GM18867 (cell line): ENCODE measurements at regions not wholly inside any gene's neighbourhood (a gene's known extent, or its start where the extent isn't known, plus 50 kb on each side); places are given as distances from the start of the nearest gene placed in this dataset.
"Not testable (repeated sequence)": the region's sequence is repeated elsewhere in the genome, so short reads cannot be mapped to it uniquely, and the experiment has no call there.

Experiments used
- ATAC-seq: cut with Tn5 transposase; IDR thresholded peaks from one replicate; pipeline ENCODE4 v1.9.1; 2021; ENCODE audit warnings: mild to moderate bottlenecking, moderate library complexity; ENCODE audit not compliant: unreplicated experiment

GRCh38 chr17:56000411-56000810 lies 152.9 kb upstream of the ANKFN1 start:
- ATAC-seq: no peak

- not testable (repeated sequence) for ATAC-seq
These were observed 150.6 kb upstream of the ANKFN1 start for GRCh38 chr17:56002656-56003055.

GRCh38 chr17:56009795-56010651 lies 143.3 kb upstream of the ANKFN1 start:
- no peak for ATAC-seq

GRCh38 chr17:56011406-56012131 lies 141.7 kb upstream of the ANKFN1 start:
- no peak for ATAC-seq

- no peak for ATAC-seq
These were observed 135.1 kb upstream of the ANKFN1 start for GRCh38 chr17:56018211-56018610.

- ATAC-seq: no peak
These were observed 132.9 kb upstream of the ANKFN1 start for GRCh38 chr17:56020369-56020768.

GRCh38 chr17:56021681-56022190 lies 131.5 kb upstream of the ANKFN1 start:
- ATAC-seq: no peak

GRCh38 chr17:56023851-56024250 lies 129.4 kb upstream of the ANKFN1 start:
- ATAC-seq: peak; percentile 80

- no peak for ATAC-seq
These were observed 126.4 kb upstream of the ANKFN1 start for GRCh38 chr17:56026915-56027314.

GRCh38 chr17:56028837-56029236 lies 124.4 kb upstream of the ANKFN1 start:
- no peak for ATAC-seq

GRCh38 chr17:56030009-56030624 lies 123.2 kb upstream of the ANKFN1 start:
- ATAC-seq: no peak

- no peak for ATAC-seq
These were observed 121.6 kb upstream of the ANKFN1 start for GRCh38 chr17:56031636-56032035.

- no peak for ATAC-seq
These were observed 119.1 kb upstream of the ANKFN1 start for GRCh38 chr17:56034197-56034635.

- no peak for ATAC-seq
These were observed 115.1 kb upstream of the ANKFN1 start for GRCh38 chr17:56038131-56038530.

- no peak for ATAC-seq
These were observed 107.4 kb upstream of the ANKFN1 start for GRCh38 chr17:56045872-56046271.

- no peak for ATAC-seq
These were observed 105.9 kb upstream of the ANKFN1 start for GRCh38 chr17:56047331-56047730.

GRCh38 chr17:56057869-56058268 lies 95.4 kb upstream of the ANKFN1 start:
- no peak for ATAC-seq

GRCh38 chr17:56064506-56064905 lies 88.8 kb upstream of the ANKFN1 start:
- no peak for ATAC-seq

- ATAC-seq: no peak
These were observed 78.8 kb upstream of the ANKFN1 start for GRCh38 chr17:56074361-56074890.

GRCh38 chr17:56076980-56077379 lies 76.3 kb upstream of the ANKFN1 start:
- ATAC-seq: no peak

- ATAC-seq: no peak
These were observed 69.8 kb upstream of the ANKFN1 start for GRCh38 chr17:56083475-56083874.
